ENCODE measurements at regions not wholly inside any gene's neighbourhood (a gene's known extent, or its start where the extent isn't known, plus 50 kb on each side); places are given as distances from the start of the nearest gene placed in this dataset.

GRCh38 chr2:155176345-155176744 lies 477.9 kb downstream of the KCNJ3 start:
- TF ChIP-seq CTCF (IDR thresholded peaks at IDR 0.05; ENCODE audit: control extremely low read depth in 1 of 3, insufficient read depth in 1 of 3, low read depth in 1 of 3, low read length in 3 of 3) (no peak), POLR2AphosphoS5 (IDR thresholded peaks at IDR 0.05; ENCODE audit: low read depth, low read length) (no peak), JUN (IDR thresholded peaks at IDR 0.05; ENCODE audit: low read depth, low read length) (no peak), TCF12 (IDR thresholded peaks at IDR 0.05; ENCODE audit: low read depth, low read length) (no peak), POLR2A (IDR thresholded peaks at IDR 0.05; ENCODE audit: control extremely low read depth in 1 of 2, low read depth in 2 of 2, low read length in 2 of 2) (no peak), ZNF274 (IDR thresholded peaks at IDR 0.05; ENCODE audit: borderline replicate concordance, extremely low read depth, low read length) (no peak), EP300 (IDR thresholded peaks at IDR 0.05; ENCODE audit: borderline replicate concordance in 1 of 2, low read depth in 2 of 2, low read length in 2 of 2) (no peak), RBBP5 (IDR thresholded peaks at IDR 0.05; ENCODE audit: borderline replicate concordance, low read depth, low read length) (no peak), ASH2L (IDR thresholded peaks at IDR 0.05; ENCODE audit: low read length) (no peak)
- TF ChIP-seq, protein P1, sequence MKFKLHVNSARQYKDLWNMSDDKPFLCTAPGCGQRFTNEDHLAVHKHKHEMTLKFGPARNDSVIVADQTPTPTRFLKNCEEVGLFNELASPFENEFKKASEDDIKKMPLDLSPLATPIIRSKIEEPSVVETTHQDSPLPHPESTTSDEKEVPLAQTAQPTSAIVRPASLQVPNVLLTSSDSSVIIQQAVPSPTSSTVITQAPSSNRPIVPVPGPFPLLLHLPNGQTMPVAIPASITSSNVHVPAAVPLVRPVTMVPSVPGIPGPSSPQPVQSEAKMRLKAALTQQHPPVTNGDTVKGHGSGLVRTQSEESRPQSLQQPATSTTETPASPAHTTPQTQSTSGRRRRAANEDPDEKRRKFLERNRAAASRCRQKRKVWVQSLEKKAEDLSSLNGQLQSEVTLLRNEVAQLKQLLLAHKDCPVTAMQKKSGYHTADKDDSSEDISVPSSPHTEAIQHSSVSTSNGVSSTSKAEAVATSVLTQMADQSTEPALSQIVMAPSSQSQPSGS (IDR thresholded peaks at IDR 0.05; ENCODE audit: low read length): no peak

All from H1 (cell line).